ENCODE measurements at regions not wholly inside any gene's neighbourhood (a gene's known extent, or its start where the extent isn't known, plus 50 kb on each side); places are given as distances from the start of the nearest gene placed in this dataset.
A peak's percentile ranks its signal among the peaks of the same experiment; 100 is the strongest.

GRCh38 chr18:67154979-67155378 lies 361.5 kb downstream of the DSEL start:
- intact Hi-C loops (cut with micrococcal nuclease; ENCODE audit: unreplicated experiment) = no loop called here
- no peaks in the 10 kb centered on the region for H3K36me3 ChIP-seq (ENCODE audit: control insufficient read depth, insufficient read depth, low read length)
- H3K4me1 ChIP-seq = no peaks in the 10 kb centered on the region
- no peak overlapping the region for H3K4me3 ChIP-seq (ENCODE audit: low read depth, low read length)
- Mint-ChIP-seq H3K27me3 (ENCODE audit: insufficient read depth, unreplicated experiment) (no peaks in the 10 kb centered on the region), H3K27ac (ENCODE audit: unreplicated experiment) (no peak overlapping the region), H3K4me3 (ENCODE audit: unreplicated experiment) (no peak overlapping the region), H3K36me3 (ENCODE audit: insufficient read depth, unreplicated experiment) (no peaks in the 10 kb centered on the region), H3K9me3 (ENCODE audit: unreplicated experiment) (no peaks in the 10 kb centered on the region), H3K4me1 (ENCODE audit: low read depth, unreplicated experiment) (no peaks in the 10 kb centered on the region)
- no peaks in the 10 kb centered on the region for H3K27me3 ChIP-seq (replicated peaks; ENCODE audit: control insufficient read depth, insufficient read depth, low read length)
- DNase-seq = no peak
- no TSS peak for BruUV-seq (replicated peaks)
- TF ChIP-seq CTCF (IDR thresholded peaks at IDR 0.05; ENCODE audit: insufficient read depth in 1 of 2, low read depth in 1 of 2, low read length in 1 of 2, severe bottlenecking in 1 of 2, unreplicated experiment in 1 of 2) = no peak
- no peaks in the 10 kb centered on the region for H3K9me3 ChIP-seq
- CTCF ChIA-PET = no interaction called here
- POLR2A ChIA-PET = no interaction called here

GRCh38 chr18:67151366-67151765 lies 365.2 kb downstream of the DSEL start:
- H3K4me3 Mint-ChIP-seq (ENCODE audit: unreplicated experiment) = no peak overlapping the region
- H3K9me3 Mint-ChIP-seq (ENCODE audit: unreplicated experiment) = no peaks in the 10 kb centered on the region
- ChIA-PET POLR2A (no interaction called here), CTCF (no interaction called here)
- Histone ChIP-seq H3K36me3 (ENCODE audit: control insufficient read depth, insufficient read depth, low read length) (no peaks in the 10 kb centered on the region), H3K4me3 (ENCODE audit: low read depth, low read length) (no peak overlapping the region), H3K27me3 (replicated peaks; ENCODE audit: control insufficient read depth, insufficient read depth, low read length) (no peaks in the 10 kb centered on the region), H3K4me1 (no peaks in the 10 kb centered on the region), H3K9me3 (no peaks in the 10 kb centered on the region)
- H3K4me1 Mint-ChIP-seq (ENCODE audit: low read depth, unreplicated experiment) = no peaks in the 10 kb centered on the region
- no peaks in the 10 kb centered on the region for H3K36me3 Mint-ChIP-seq (ENCODE audit: insufficient read depth, unreplicated experiment)
- no TSS peak for BruUV-seq (replicated peaks)
- H3K27ac Mint-ChIP-seq (ENCODE audit: unreplicated experiment) = no peak overlapping the region
- no peak for TF ChIP-seq CTCF (IDR thresholded peaks at IDR 0.05; ENCODE audit: insufficient read depth in 1 of 2, low read depth in 1 of 2, low read length in 1 of 2, severe bottlenecking in 1 of 2, unreplicated experiment in 1 of 2)
- no peaks in the 10 kb centered on the region for H3K27me3 Mint-ChIP-seq (ENCODE audit: insufficient read depth, unreplicated experiment)
- no peak for DNase-seq
- intact Hi-C loops (cut with micrococcal nuclease; ENCODE audit: unreplicated experiment) = no loop called here

GRCh38 chr18:67145586-67146292 lies 370.8 kb downstream of the DSEL start:
- ChIA-PET POLR2A (no interaction called here), CTCF (no interaction called here)
- no peaks in the 10 kb centered on the region for H3K9me3 Mint-ChIP-seq (ENCODE audit: unreplicated experiment)
- no TSS peak for BruUV-seq (replicated peaks)
- no peaks in the 10 kb centered on the region for H3K36me3 ChIP-seq (ENCODE audit: control insufficient read depth, insufficient read depth, low read length)
- TF ChIP-seq CTCF (IDR thresholded peaks at IDR 0.05; ENCODE audit: insufficient read depth in 1 of 2, low read depth in 1 of 2, low read length in 1 of 2, severe bottlenecking in 1 of 2, unreplicated experiment in 1 of 2) = no peak
- H3K4me1 ChIP-seq = peaks cover 7% of the 10 kb centered on the region; the same call in 1 of the 2 replicates
- H3K9me3 ChIP-seq = no peaks in the 10 kb centered on the region
- DNase-seq = peak; percentile 22 to 31
- H3K27ac Mint-ChIP-seq (ENCODE audit: unreplicated experiment) = peak overlapping the region; percentile 4
- H3K27me3 Mint-ChIP-seq (ENCODE audit: insufficient read depth, unreplicated experiment) = no peaks in the 10 kb centered on the region
- intact Hi-C loops (cut with micrococcal nuclease; ENCODE audit: unreplicated experiment) = loop anchor here (1.0 kb wide), 1 partner anchor 41 kb away; no protein-coding TSS in a partner anchor
- no peaks in the 10 kb centered on the region for H3K36me3 Mint-ChIP-seq (ENCODE audit: insufficient read depth, unreplicated experiment)
- H3K4me1 Mint-ChIP-seq (ENCODE audit: low read depth, unreplicated experiment) = peaks cover 10% of the 10 kb centered on the region
- H3K27me3 ChIP-seq (replicated peaks; ENCODE audit: control insufficient read depth, insufficient read depth, low read length) = no peaks in the 10 kb centered on the region
- no peak overlapping the region for H3K4me3 ChIP-seq (ENCODE audit: low read depth, low read length)
- H3K4me3 Mint-ChIP-seq (ENCODE audit: unreplicated experiment) = peak overlapping the region; percentile 28

All from Caco-2 (cell line).